Ishikawa (cell line): ENCODE measurements at regions not wholly inside any gene's neighbourhood (a gene's known extent, or its start where the extent isn't known, plus 50 kb on each side); places are given as distances from the start of the nearest gene placed in this dataset.

Experiments used
- CEBPB ChIP-seq: IDR thresholded peaks from 2 replicates; pipeline ENCODE4 v1.6.1; 2012
- CREB1 ChIP-seq: IDR thresholded peaks from 2 replicates; pipeline ENCODE4 v1.6.1; 2012; ENCODE audit warnings: low read depth
- EGR1 ChIP-seq: IDR thresholded peaks from 2 replicates; pipeline ENCODE4 v1.6.1; 2012
- EP300 ChIP-seq: IDR thresholded peaks from 2 replicates; pipeline ENCODE4 v1.6.1; 2012; ENCODE audit warnings: borderline replicate concordance
- FOXM1 ChIP-seq: IDR thresholded peaks from 2 replicates; pipeline ENCODE4 v1.6.1; 2012; ENCODE audit warnings: low read depth, borderline replicate concordance
- MAX ChIP-seq: IDR thresholded peaks from 2 replicates; pipeline ENCODE4 v1.6.1; 2012
- NFIC ChIP-seq: IDR thresholded peaks from 2 replicates; pipeline ENCODE4 v1.6.1; 2012
- RAD21 ChIP-seq: IDR thresholded peaks from 2 replicates; pipeline ENCODE4 v1.6.1; 2012; ENCODE audit warnings: low read depth
- REST ChIP-seq: IDR thresholded peaks from 2 replicates; pipeline ENCODE4 v1.6.1; 2012; ENCODE audit warnings: low read depth, mild to moderate bottlenecking
- TAF1 ChIP-seq: IDR thresholded peaks from 2 replicates; pipeline ENCODE4 v1.6.1; 2012; ENCODE audit warnings: low read depth, mild to moderate bottlenecking
- TCF12 ChIP-seq: IDR thresholded peaks from 2 replicates; pipeline ENCODE4 v1.6.1; 2012; ENCODE audit warnings: low read depth
- TEAD4 ChIP-seq: IDR thresholded peaks from 2 replicates; pipeline ENCODE4 v1.6.1; 2012
- USF1 ChIP-seq: IDR thresholded peaks from 2 replicates; pipeline ENCODE4 v1.6.1; 2012
- YY1 ChIP-seq: IDR thresholded peaks from 2 replicates; pipeline ENCODE4 v1.6.1; 2012; ENCODE audit warnings: low read depth
- ZBTB7A ChIP-seq: IDR thresholded peaks from 2 replicates; pipeline ENCODE4 v1.6.1; 2012; ENCODE audit warnings: low read depth

GRCh38 chr1:87647430-87648177, 318.9 kb downstream of the LMO4 start:
- TF ChIP-seq EP300, result no peak

- TF ChIP-seq MAX (no peak), FOXM1 (no peak), YY1 (no peak), CEBPB (no peak), TEAD4 (no peak), TCF12 (no peak), EP300 (no peak), EGR1 (no peak), TAF1 (no peak), NFIC (no peak), ZBTB7A (no peak), RAD21 (no peak), REST (no peak), USF1 (no peak), CREB1 (no peak)
Measured at GRCh38 chr1:87648323-87649119, 319.8 kb downstream of the LMO4 start.

- TF ChIP-seq ZBTB7A (no peak), CREB1 (no peak), EGR1 (no peak), EP300 (no peak), REST (no peak), FOXM1 (no peak), NFIC (no peak), RAD21 (no peak), YY1 (no peak), TCF12 (no peak), USF1 (no peak), TEAD4 (no peak), MAX (no peak), CEBPB (no peak), TAF1 (no peak)
Measured at GRCh38 chr1:87650306-87650705, 321.6 kb downstream of the LMO4 start.

GRCh38 chr1:87652176-87652575, 323.5 kb downstream of the LMO4 start:
- TF ChIP-seq FOXM1 (no peak), USF1 (no peak), REST (no peak), MAX (no peak)
